HG02885 (cell line): ENCODE measurements at regions not wholly inside any gene's neighbourhood (a gene's known extent, or its start where the extent isn't known, plus 50 kb on each side); places are given as distances from the start of the nearest gene placed in this dataset.
A peak's percentile ranks its signal among the peaks of the same experiment; 100 is the strongest.

Experiments used
- ATAC-seq: cut with Tn5 transposase; IDR thresholded peaks from one replicate; pipeline ENCODE4 v1.9.1; 2021; ENCODE audit warnings: mild to moderate bottlenecking; ENCODE audit not compliant: unreplicated experiment, poor library complexity

GRCh38 chr6:71577766-71578165 is 289.2 kb downstream of the OGFRL1 start:
- ATAC-seq, result no peak

- no peak for ATAC-seq
These were observed 291.3 kb downstream of the OGFRL1 start for GRCh38 chr6:71579902-71580301.

DNA sequence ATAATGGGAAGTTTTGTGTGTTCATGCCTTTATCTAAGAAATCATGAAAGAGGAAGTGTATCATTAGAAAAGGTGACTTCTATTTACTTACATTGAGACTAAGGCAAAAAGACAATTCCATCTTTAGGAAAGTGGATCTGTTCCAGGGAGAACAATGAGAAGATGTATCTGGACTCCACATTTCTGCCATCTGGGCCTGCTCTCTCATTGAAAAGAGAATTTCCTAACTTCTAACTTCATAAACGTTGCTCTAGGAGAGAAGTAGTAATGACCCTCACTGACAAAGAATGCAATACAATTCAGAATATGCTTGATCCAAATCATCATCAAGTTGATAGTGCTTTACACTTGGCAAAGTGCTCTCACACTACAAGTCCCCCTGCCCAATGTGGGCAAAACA is 294.2 kb downstream of the OGFRL1 start:
- ATAC-seq, result no peak

GRCh38 chr6:71584712-71585436 is 296.3 kb downstream of the OGFRL1 start:
- no peak for ATAC-seq

GRCh38 chr6:71585472-71585871 is 296.9 kb downstream of the OGFRL1 start:
- ATAC-seq, result no peak

GRCh38 chr6:71588490-71588889 is 297.9 kb upstream of the RIMS1 start:
- no peak for ATAC-seq

DNA sequence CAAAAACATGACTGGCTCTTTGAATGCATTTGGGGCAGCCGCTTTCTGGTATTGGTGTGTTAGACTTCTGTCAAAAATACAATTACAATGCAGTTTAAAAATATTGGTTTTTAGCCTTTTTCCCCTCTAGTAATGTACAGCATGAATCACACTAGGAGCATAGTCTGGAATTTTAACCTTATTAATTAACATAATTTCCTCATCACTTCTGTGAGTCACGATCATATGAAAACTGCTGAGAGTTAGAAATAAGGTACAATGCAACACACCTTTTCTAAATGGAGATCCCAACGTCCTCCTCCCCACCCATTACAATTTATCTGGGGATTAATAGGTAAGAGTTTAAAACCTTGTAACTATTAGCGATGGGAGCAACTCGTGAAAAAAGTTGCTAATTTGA is 297.1 kb upstream of the RIMS1 start:
- no peak for ATAC-seq

- no peak for ATAC-seq
These were observed 293.7 kb upstream of the RIMS1 start for GRCh38 chr6:71592643-71593042.

- ATAC-seq, result no peak
These were observed 287.0 kb upstream of the RIMS1 start for GRCh38 chr6:71599359-71599758.

GRCh38 chr6:71602385-71603007 is 283.9 kb upstream of the RIMS1 start:
- ATAC-seq, result no peak

DNA sequence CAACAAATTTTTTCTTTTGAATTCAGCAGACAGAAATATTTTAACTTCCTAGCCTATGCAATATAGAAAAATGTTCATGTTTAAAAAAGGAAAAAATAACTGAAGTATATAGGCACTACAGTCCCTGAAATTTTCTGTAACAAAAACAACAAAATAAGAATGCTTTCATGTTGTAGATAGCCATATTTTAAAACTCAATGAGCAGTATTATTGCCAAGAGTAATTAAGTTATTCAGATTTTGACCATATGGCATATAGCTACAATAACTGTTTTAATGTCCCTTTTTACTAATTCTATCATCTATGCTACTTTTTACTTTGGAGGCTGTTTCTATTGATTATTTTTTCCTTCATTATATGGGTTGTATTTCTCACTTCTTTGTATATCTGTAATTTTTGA is 283.3 kb upstream of the RIMS1 start:
- no peak for ATAC-seq

DNA sequence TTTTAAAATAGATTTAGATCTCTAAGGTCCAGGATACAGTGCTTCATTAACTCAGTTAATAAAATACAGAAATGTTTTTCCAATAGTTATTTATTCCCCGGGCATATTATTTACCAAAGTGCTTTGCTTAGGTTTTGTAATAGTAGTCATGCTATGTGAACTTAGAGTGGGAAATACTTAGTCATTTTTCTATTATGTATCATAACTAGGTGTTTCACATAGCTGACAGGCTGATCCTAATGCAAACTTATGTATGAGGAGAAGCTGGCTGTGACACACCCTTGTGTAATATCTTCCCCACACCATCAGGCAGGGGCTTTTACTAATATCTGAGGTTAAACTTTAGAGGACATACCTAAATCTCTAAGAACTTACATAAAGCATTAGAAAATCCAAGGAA is 277.7 kb upstream of the RIMS1 start:
- no peak for ATAC-seq

DNA sequence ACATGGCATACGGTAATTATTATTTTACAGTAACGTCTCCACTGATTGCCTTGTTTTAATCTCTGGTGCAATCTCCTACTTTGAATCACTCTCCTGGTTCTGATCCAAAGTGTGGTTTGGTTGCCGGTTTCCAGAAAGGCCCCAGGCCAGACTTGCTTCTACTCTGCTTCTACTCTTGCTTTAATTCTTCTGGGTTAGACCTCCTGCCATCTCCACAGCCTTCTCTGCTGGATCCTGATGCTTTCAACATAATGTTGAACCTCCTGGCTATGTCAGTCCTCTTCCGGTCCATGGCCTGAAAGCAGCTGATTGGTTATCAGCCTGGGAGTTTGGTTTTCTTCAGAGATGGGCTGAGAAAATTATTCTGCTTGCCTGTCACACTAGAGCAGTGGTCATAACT is 266.5 kb upstream of the RIMS1 start:
- ATAC-seq, result no peak

DNA sequence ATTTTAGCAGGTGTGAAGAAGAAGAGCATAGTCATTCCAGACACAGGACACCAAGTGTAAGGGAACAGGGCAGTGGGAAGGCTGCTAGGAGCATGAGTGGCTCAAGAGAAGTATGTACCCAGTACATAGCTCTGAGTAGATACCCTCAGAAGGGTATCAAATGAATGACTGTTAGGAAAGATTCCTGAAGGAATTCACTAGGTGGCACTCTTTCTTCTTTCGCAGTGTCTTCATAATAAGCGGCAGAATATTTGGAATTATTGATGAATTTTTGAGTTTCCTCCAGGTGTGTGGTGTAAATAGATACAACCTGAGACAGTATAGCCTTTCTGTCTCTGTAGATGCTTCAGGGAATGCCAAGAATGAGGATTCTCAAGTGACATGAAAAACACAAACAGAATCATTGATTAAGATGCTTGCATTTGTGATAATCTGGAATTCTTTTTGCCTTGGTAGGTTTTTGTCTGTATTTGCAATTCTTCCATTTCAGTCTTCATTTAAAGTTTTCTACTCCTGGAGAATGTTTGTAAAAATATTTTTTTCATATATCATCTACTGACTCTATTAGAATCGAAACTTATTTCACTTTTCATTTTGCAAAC is 264.3 kb upstream of the RIMS1 start:
- ATAC-seq, result no peak

DNA sequence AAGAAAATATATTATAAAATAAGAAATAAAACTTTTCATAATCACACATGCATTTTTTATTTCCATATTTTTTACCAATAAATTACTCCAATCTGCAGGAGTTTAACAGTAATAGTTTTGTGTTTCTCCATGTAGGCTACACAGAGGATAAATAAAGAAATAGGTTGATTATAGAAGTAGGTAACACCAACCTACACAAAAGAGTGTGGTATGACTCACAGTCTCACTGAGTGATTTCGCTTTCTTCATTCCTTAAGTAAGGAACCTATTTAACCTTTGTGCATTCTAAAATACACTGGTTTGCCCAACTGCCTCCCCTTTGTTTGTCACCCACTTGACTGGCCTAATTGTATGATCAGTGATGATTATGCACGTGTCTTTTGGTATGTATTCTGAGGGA is 244.2 kb upstream of the RIMS1 start:
- peak; percentile 80 for ATAC-seq

DNA sequence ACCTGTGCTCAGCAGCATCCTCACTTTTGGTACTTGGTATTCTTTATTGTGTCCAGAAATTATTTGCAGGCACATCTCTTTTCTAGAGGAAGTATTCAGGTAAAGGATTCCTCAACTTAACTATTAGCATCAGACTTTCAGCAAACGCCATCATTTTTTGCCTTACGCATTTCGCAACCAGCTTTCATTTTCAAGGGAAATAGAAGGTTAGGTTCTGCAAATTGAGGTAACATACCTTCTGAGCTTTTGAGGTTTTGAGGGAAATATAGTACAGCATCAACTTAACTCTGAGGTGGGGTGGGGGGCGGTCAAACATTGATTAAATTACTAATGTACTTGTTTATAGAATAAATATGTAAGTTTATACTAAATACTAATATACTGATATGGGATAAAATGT is 243.6 kb upstream of the RIMS1 start:
- ATAC-seq, result no peak

- no peak for ATAC-seq
These were observed 241.1 kb upstream of the RIMS1 start for GRCh38 chr6:71645299-71645698.

DNA sequence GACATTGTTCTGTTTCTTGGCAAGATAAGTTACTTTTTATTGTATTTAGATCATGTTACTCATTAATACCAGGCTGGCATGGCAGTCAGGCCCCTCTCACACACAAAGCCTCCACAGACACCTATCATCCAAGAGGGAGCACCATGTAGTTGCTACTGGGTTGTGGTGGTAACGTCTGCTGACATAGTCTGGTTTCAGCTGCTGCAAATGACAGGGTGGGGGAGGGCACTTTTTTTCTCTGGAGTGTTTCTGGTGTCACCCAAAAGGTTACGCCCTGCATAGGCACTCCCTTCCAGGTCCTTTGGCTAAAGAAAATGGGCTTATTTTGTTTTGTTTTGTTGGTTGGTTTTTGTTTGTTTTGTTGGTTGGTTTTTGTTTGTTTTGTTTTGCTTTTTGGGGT is 236.4 kb upstream of the RIMS1 start:
- no peak for ATAC-seq

- no peak for ATAC-seq
These were observed 234.7 kb upstream of the RIMS1 start for GRCh38 chr6:71651636-71652035.

- ATAC-seq, result no peak
These were observed 230.2 kb upstream of the RIMS1 start for GRCh38 chr6:71656121-71656520.

DNA sequence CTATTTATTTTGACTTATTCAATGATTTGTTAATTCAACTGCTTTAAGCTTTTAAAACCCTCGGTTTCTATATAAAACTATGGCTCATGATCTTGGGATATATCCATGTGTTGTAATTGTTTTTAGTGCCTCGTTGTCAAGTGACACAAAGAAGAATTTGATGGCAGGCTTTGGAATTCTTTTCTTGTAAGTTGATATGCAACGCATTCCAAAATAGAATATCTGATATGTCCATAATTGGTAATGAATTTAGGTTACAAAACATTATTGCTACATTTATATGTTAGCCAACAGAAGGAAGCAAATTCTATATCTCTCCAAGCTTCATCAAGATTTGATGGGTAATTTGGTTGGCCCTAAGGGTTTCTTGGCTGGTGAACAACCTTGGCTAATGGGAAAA is 220.4 kb upstream of the RIMS1 start:
- no peak for ATAC-seq

GRCh38 chr6:71672876-71673275 is 213.5 kb upstream of the RIMS1 start:
- ATAC-seq, result no peak
